Inflammatory macrophage (primary cell): ENCODE measurements at regions not wholly inside any gene's neighbourhood (a gene's known extent, or its start where the extent isn't known, plus 50 kb on each side); places are given as distances from the start of the nearest gene placed in this dataset.

ENCODE experiments used
- DNase-seq, 2 donors: peaks; one replicate each; pipeline ENCODE4 v3.0.0-alpha.2; 2020 to 2022

DNA sequence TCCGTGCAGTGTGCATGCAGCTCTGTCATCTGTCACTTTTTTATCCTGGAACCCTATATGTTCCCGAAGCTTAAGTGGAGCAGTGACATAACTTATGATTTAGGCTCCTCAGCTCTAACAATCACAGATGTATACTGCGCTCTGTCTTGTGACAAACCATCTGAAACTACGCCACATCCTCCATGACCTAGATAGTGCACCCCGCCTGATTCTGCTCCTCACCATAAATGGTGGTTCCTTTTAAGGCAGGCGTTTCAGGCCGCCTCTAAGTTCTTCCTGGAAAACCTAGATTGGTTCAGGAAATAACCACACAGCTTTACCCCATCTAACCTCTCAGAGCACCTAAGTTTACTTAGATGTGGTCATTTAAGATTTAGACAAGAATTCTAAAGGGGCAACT, 372.0 kb downstream of the CDH10 start:
- DNase-seq = no peak

DNA sequence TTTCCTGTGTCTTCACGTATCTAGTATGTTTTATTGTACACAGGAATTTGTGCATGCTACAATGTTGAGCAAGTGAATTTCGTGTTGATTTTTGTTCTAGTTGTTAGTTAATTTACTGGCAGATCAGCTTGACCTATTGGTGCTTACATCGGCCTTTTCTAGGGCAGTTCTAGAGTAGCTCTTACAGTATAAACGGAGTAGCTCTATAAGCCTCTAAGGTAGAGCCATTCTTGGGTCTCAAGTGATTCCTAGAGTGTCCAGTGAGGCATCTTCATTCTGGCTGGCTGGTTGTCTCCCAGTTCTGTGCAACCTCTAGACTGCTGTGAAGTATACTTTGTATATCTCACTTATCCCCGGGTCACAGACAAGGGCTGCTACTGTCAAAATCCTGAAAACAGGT, 364.6 kb downstream of the CDH10 start:
- DNase-seq = no peak

DNA sequence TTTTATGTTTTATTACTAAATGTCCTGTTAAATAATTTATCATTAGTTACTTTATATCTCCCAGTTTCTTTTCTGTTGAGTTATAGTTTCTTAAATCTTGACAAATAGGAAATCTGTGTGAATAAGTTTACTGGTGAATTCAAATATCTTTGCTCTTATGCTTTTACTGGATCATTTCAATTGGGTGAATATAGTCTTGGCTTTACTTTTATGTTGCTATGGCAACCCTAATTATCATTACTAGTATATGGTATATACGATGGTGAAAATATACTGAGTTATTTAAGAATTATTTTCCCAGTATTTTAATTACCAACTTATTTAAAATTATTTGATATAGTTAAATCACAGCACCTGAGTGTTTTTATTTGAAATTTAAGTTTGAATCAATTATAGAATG, 363.0 kb downstream of the CDH10 start:
- no peak for DNase-seq

DNA sequence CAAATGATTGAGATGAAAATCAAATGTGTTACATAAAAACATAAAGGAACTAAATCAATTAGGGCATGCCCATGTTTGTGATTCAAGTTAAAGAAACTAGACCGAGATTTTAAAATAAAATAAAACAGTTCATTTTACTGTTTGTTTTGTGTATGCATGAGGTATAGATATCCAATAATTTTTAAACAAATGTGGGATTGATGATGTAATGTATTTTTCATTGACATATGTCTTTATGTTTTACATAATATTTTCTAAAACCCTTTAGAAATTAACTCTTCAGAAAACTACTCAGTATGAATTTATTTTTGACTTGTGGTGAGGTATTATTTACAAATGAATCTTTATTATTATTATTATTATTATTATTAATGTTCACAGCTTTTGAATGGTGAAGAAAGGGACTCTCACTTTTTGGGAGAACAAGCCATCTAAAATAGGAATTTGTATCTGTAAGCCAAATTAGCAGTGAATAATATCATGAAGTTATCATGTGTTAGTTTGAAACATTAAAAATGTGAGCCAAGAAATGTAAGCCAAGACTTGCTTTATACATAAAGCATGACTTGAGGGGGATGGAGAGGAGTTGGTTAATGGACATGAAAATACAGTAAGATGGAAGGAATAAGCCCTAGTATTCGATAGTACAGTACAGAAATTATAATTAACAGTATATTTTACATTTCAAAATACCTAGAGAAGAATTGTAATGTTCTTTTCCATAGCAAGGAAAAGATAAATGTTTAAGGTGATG, 355.0 kb downstream of the CDH10 start:
- no peak for DNase-seq

DNA sequence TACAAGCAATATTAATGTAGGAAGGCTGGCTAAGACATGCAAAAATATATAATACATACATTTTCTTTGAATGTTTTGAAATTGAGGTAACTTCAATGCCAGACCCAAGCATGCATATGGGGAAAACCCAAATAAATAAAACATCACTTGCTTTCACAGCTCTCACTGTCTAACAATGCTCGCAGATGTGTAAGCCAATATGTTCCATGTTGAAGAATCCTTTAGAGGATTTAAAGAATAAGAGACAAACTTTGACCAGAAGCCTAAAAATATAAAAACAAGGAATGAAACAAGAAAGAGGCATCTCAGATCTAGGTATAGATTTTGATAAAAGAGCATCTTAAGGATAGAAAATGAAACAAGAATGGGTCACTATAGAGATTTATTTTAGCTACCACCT, 354.2 kb downstream of the CDH10 start:
- no peak for DNase-seq

DNA sequence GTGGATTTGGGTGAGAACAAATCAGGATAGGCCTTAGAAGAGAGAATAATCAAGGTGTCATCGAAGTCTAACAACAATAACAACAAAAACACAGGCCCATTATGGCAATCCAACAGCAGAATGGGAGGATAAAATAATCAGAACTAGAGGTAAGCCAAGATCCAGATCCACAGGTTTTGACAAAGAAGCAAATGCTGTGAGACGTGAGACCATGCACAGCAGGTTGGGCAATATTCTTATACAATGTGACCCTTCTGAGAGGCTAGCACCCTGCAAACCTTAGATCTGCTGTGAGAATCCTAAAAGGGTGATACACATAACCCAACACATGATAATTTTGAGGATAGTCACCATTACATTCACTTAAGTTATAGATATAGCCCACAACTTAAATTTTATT, 352.9 kb downstream of the CDH10 start:
- DNase-seq = no peak

DNA sequence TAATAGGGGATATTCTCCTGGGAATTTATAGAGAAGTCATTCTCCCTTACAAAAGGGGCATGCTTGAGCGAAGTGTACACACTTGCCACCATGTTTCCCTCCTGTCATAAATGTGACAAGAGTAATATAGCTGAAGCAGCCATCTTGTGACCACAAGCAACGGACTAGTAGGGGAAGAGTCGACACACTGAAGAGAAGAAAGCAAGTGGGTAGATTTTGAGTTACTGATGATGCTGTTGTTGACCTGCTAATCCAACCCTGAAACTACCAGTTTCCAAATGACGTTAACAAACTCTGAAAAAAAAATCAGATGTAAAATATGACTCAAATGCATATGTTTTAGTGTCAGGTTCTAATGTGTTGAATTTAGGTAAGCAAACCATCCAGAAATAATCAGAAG, 350.4 kb downstream of the CDH10 start:
- DNase-seq = no peak

DNA sequence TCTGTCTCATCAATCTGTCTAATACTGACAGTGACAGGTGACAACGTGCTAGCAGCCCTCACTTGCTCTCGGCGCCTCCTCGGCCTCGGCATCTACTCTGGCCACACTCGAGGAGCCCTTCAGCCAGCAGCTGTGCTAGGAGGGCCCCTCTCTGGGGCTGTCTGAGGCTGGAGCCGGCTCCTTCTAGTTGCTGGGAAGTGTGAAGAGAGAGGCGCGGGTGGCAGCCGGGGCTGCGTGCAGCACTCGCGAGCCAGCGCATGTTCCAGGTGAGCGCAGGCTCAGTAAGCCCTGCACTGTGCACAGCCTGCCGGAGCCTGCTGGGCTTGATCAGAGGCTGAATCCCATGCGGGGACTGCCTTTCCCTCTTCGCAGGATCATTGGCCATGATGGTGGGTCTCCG, 330.7 kb downstream of the CDH10 start:
- no peak for DNase-seq

DNA sequence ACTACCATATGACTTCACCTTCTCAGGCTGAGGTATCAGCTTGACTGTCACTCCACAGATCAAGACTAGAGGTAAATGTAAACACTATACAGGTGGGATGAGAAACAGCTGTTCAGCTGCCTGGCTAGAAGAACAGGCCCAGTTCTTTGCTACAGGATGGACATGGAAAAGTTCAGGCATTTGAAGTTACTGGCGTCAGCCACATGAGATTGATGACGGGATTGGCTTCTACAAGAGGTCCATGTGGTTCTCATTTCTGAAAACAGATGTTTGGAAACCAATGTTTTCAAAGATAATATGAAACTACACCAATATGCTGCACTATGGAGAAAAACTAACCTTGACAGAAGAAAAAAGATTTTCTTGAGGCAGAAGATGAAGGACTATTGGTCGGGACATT, 324.1 kb downstream of the CDH10 start:
- DNase-seq = no peak

DNA sequence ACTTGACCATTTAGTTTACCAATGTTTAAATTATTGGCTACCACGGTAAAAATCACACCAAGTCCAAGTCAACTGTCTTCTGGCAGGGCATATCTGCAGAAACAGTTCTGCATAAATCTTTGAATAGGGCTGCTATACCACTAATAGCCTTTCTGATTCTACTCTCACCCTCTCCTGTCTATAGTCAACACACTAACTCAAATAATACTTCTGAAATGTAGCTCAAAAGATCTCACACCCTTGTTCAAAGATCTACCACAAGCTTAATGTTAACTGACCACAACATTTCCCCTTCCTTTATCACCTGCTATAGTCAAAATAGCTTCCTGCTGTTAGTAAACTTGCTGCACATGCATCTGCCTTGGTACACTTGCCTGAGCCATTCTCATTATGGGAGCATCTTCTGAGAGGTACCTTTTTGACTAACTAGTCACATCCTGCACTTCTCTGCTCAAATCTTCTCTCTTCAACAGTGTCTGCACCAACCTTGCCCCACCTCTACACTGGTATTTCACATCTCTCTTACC, 319.4 kb downstream of the CDH10 start:
- DNase-seq = no peak

DNA sequence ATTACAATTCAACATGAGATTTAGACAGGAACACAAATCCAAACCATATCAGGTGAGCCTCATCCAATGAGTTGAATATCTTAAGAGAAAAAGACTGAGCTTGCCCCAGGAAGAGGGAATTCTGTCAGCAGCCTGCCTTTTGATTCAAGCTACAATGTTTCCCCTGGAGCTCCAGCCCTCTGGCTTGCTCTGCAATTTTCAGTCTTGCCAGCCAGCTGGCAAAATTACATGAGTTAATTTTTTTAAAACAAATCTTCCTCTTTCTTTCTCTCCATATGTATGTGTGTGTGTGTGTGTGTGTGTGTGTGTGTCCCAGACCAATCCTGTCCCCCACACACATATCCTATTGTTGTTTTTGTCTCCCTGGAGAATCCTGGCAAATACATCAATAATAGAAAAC, 313.2 kb downstream of the CDH10 start:
- no peak for DNase-seq

DNA sequence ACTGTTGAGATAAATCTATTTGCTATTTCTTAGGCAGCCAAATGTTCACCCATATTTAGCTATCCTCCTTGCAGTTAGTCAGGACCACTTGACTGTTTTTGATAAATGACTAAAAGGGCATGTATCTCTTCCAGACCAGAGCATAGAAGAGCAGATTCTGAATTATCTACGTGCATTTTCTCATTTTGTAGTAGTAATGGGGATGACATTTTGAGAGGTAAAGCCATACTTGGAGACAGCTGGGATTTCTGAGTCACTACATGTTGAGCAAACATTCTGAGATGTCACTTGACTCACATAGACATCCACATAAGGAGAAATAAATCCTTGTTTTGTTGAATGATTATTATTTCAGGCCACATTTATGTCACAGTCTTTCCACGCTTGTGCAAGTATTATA, 297.6 kb downstream of the CDH10 start:
- no peak for DNase-seq

DNA sequence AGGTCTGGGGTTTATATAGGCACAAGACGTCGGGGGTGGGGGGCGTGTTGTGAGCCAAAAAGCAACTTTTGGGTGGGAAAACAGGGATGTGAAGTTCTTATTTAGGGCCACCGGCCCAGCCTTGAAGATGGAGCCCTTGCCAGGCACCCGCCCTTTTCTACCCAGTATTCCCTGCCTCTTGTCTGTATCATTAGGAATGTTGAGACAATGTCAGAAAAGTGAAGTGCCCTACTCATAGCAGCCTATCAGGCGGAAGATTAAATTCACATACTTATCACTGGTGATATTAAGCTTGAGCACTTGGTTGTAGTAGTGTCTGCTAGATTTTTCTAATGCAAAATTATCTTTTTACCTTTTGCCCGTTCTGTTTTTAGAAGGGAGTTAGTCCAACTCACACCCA, 293.5 kb downstream of the CDH10 start:
- no peak for DNase-seq

DNA sequence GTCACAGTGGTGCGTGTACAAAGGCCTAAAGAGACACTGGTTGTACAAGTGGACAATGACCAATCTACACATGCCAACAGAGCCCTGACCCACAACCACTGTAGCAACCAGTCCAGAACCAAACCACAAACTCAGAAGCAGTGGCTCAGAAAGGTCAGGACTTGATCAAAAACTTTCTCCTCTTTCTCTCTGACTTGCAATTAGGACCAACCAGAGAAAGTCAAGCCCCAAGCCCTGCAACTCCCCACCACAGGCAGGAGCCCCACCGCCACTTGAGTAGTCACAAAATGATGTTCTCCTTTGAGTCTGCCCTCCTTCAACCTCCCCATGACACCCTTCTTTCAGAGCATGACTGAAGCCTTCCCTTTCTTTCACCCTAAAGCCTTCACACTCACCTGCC, 291.8 kb downstream of the CDH10 start:
- DNase-seq = no peak

DNA sequence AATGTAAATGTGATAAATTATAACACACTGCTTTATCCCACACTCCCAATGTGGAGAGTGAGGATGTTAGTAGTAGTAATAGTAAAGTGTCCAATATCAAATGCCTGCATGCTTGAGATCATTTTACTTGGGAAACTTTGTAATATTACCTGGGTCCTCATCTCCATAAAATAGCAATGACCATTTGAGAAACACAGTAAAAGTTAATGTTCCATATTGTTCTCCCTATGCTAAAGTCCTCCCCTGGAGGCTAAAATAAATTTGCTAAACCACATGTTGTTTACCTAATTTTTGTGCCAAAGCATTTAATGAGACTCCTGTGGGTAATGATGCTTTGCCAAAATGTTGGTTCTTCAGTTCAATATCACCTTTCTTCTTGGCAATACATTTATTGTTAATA, 291.2 kb downstream of the CDH10 start:
- DNase-seq = no peak

DNA sequence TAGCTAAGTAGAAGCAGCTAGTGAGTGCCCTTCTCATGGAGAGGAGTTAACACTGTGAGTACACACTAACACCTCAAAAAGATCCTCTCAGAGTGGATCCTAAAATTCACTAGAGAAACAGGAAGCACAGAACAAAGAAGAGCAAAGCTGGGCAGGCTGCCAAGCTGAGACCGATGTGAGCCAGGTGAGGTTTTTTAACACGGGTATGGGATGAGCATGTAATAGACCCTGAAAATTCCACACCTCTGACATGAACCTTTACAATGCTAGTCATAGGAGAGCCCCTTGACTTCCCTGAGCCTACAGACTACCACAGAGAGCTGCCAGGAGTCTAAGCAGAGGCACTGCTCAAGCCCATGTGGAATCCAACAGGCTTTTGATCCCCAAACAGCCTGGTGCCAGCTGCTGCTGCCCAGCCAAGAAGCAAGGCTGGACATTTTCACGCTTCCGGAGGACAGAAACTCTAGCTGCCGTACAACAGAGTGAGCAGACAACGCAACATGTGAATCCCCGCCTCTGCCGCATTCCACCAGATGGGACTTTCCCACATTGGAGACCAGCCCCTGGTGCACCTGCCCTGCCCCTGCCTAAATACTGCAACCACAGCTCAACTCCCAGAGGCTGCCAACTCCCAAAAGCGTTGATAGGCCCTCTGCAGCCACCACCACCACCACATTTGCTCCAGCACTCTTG, 280.8 kb downstream of the CDH10 start:
- DNase-seq = no peak

DNA sequence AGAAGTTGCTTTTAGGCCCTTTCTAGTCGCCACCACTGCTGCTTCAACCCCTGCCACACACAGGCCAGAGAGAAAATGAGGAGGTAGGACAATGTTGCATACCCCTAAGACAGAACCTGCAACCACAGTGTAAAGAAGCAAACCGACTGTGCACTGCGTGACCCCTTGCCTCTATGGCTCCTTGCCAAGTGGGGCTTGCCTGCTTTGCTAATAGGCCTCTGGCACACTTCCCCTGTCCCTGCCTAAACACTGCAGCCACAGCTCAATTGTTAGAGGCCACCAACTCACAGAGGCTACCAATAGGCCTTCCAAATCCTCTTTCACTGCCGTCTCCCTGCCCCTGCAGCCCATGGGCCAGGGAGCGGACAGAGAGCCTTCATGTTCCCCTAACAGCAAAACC, 280.1 kb downstream of the CDH10 start:
- DNase-seq = no peak

DNA sequence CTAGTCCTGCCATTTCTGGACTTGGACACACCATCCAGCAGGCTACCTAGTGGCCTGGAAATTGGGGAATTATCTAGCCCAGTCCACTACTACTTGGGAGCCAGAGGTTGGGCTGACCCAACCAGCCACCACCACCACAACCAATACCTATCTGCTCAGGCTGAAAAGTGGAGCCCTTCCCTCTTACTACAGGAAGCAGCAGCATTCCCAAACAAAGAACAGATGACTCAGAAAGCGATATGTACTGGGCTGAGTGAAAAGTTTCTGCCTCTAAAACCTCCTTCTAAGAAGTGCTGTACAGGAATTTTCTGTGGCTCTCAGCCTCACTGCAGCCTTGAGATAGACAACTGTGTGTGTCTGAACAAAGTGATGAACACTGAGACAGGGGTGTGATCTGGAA, 279.4 kb downstream of the CDH10 start:
- no peak for DNase-seq

DNA sequence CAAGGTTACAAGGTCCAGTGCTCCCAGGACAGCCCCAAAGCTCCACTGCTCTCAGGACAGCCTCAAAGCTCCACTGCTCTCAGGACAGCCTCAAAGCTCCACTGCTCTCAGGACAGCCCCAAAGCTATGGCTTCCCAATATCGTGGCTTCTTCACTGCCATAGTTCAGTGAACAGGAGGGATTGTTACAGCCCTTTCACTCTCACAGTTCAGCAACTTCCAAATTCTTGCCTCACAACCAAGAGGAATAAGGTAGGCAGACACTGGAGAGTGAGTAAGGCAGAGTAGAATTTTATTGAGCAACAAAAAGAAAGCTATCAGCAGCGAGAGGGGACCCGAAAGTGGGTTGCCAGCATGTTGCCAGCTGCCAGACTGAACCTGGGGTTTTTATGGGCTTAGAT, 277.6 kb downstream of the CDH10 start:
- DNase-seq = no peak

DNA sequence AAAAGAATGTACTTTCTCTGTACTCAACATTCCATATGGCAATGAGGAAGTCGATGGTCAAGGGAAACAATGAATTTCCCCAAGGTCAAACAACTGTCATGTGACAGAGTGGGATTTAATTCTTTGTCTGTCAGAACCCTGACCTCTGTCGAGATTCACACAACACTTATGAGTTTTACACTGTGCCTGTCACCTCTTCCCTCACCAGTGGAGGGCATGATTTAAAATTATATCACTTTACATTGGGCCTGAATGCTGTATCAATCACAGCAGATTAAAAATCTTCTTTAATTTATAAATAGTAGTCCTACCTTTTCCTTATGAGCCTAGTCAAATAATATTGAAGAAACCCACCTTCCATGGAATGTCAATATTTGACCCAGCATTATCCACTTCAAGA, 276.7 kb downstream of the CDH10 start:
- DNase-seq = no peak

DNA sequence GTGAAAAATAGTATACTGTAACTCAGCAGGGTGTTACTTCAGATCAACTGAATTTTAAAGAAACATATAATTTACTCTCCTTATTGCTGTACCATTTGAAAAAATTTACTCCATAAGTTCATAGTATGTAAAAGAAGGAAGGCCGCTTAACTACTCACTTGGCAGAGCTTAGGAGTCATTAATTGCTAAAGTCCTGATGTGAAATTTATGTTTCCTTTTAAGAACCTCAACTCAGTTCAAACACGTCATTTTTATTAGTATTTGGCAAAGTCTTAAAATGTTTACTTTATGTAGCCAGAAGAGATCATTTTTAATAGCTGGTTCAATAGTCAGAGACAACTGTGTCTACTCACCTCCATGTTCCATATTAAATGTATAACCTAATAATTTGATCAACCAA, 268.6 kb downstream of the CDH10 start:
- no peak for DNase-seq

DNA sequence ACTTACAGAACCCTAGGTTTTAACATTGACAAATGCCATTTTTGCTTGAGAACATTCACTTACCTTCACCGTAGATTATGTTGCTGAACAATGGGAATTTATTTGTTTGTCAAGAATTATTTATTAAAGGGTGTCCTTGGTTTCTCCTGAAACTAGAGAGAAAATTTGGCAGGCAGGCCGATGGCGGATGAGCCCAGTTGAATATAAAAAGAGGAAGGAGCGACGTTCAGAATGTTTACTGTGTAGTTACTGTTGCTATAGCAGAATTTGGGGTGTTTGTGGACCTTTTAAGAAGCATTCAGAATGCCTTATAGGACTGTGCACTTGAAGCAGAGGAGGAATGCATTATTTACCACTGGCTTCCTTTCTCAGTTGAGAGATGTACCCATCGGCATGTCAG, 268.2 kb downstream of the CDH10 start:
- DNase-seq = no peak

DNA sequence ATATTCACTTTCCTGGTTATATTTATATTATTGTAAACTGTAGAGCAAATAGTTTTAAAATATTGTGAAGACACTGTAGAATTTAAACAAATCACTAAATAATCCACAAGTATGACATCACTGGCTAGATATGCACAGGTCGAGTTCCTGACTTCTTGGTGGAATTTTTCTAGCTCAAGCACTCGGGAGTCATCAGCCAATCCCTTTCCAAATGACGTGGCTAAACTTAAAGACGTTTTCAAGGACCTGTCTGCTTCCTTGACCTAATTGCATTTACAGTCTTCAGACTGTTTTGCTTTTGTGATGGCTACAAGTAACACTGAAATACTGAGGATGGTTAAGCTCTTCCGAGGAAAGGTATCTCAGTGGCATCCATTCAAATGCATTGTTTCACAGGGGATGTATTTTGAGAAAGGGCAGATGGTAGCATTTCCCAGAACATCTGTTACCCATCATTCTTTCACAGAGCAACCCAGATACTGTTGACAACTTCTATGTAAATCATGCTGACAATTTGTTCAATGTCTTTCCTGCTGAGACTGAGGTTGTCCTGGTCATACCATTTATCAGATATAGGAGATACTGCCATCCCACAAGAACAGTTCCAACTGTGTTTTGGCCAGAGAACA, 262.8 kb downstream of the CDH10 start:
- no peak for DNase-seq

DNA sequence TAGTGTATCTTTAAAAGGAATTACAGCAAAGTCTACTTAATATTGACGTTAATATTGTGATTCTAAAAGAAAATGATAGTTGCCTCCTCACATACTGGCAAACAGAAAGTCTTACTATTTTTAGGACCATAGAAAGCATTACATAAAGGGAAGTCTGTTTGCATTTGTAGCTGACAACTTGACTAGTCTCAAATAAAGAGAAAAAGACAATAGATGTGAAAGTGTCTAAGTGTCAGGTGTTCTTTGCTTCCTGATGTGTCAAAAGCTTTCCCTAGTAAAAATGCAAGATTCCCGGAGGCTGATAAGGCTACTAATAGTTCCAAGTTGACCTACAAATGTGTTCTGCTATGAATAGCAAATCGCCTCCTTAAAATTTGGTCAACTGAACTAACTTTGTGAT, 259.7 kb downstream of the CDH10 start:
- DNase-seq = no peak
